GM19463 (cell line): ENCODE measurements at regions not wholly inside any gene's neighbourhood (a gene's known extent, or its start where the extent isn't known, plus 50 kb on each side); places are given as distances from the start of the nearest gene placed in this dataset.

Experiments used
- ATAC-seq: cut with Tn5 transposase; IDR thresholded peaks from one replicate; pipeline ENCODE4 v1.9.1; 2021; ENCODE audit warnings: mild to moderate bottlenecking, moderate library complexity; ENCODE audit not compliant: unreplicated experiment

DNA sequence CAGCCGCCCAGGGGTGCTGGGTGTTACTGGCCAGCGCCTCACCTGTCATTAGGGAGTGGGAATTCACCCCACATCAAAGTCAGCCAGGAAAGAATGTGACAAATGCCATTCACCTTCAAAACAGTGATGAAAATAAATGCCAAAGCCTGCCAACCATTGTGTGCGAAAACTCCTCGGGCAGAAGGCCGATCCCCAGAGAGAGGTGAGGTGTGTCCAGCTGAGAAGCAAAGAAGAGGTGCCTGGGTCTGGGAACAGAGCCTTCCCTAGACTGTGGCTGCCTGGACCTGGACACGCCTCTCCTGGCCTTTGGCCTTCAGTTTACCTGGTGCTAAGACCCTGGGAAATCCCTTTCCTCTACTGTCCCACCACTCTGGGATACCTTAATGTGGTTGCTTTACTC is 142.7 kb downstream of the CYP26B1 start:
- ATAC-seq = no peak

- ATAC-seq = no peak
Observed at GRCh38 chr2:72004201-72004915, 143.3 kb downstream of the CYP26B1 start.

DNA sequence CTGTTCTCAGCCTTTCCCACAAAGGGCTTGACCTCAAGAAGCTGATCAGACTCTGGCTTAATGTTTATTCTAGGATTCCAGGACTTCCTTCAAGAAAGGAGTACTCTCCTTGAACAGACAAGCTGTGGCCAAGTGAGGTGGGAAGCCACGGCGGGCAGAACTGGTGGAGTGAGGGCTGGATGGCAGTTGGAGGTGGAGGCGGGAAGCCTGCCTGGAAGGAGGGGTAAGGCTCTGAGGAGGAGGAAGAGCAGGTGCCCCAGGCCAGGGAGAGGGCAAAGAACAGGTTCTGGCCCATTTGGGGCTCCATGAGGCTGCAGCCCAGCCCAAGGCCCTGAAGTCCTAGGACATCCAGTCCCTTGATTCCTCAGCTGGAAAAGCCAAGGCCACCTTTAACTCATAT is 143.9 kb downstream of the CYP26B1 start:
- no peak for ATAC-seq

- ATAC-seq = no peak
Observed at GRCh38 chr2:72003124-72003523, 144.5 kb downstream of the CYP26B1 start.

DNA sequence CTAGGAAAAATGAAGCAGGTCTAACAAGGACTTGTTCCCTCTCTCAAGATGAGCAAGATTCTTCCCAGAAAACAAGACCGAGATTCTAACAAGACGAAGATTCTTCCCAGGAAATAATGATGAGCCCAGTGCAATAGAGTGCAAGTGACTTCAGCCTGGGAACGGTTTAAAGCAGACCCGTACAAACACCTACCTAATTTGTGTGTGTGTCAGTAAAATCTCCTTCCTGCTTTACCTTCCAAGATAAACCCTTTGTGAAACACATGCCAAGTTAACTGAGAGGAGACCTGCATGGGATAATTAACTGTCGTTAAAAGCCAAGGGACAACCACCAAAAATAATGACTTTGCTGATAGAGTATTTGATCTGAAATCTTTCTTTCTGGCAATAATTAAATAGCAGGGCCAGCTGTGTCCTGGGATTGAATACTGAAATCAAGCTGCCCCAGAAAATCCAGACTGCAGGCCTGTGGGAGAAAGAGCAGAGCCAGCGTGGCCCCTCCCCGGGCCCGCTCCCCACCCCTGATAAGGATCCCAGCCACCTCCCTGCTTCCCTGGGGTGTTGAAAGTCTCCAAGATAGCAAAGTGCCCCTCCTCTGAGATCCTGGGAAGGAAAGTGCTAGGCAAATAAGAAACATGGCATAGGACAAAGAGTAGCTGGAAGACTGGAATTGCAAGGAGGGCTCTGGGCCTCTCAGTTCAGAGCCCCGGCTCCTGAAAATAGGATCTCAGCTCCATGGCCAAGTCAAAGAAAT is 145.5 kb downstream of the CYP26B1 start:
- no peak for ATAC-seq

- ATAC-seq = no peak
Observed at GRCh38 chr2:72000110-72000509, 147.6 kb downstream of the CYP26B1 start.

DNA sequence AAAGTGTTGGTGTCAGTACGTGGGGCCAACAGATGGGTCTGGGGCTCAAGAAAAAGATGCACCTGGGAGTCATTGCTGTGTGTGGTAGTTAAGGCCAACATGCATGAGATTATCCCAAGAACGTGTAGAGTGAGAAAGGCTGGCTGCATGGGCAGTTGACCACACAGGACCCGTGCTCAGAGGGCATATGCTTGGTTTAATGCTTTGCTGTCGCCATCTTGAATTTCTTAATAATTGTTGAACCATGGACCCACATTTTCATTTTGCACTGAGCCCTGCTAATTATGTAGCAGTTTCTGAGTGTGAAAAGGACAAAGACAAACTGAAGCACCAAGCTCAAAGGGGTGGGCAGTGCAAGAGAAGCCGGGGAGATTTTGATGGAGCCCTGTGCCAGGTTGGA is 148.1 kb downstream of the CYP26B1 start:
- no peak for ATAC-seq

DNA sequence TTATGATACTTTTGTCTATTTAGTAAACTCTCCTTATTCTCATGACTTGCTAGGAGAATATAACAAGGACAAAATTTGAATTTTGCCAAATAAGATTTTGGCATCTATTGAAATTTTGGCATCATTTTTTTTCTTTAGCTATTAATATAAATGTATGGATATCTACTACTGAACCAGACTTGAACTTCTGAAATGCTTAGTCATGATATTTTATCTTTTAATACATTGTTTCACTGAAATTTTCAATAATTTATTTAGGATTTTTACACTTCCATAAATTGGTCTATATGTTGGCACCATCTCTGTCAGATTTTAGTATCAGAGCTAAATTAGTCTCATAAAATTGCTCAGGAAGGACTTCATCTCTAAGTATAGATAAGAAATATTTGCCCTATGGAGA is 149.8 kb downstream of the CYP26B1 start:
- no peak for ATAC-seq

GRCh38 chr2:71995067-71995665 is 152.5 kb downstream of the CYP26B1 start:
- no peak for ATAC-seq

GRCh38 chr2:71992036-71992435 is 155.6 kb downstream of the CYP26B1 start:
- ATAC-seq = no peak

DNA sequence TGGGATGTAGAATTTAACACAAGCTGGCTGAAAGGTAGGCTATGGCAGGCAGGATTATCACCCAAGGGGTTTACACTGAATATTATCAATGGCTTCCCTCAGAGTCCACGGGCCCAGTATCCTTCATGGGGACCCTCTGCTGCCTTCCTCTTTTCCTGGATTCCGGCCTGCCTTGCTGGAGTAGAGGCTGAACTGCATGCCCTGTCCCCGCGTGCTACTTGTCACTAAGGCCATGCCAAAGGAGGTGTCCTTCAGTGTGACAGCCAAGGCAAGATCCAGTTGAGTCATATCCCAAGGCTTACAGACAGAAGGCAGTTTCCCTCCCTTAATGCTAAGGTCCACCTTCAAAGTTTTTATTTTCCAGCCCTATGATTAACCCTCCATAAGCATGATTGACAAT is 156.3 kb downstream of the CYP26B1 start:
- ATAC-seq = no peak

DNA sequence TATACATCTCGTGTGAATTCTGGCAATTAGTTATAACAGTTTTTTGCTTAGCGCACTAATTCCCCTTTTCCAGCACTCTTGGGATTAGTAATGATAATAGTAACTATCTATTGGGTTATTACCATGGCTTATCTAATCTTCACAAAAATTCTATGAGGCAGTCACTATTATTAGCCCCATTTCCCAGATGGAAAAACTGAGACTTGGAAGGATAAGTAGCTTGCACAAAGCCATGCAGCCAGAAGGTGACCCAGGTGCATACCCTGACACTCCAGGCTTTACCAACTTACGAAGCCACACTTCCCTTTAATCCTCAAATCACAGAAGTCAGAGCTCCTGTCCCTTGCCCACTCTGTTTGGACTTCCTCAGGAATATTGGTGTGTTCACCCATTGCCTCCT is 156.8 kb downstream of the CYP26B1 start:
- no peak for ATAC-seq

DNA sequence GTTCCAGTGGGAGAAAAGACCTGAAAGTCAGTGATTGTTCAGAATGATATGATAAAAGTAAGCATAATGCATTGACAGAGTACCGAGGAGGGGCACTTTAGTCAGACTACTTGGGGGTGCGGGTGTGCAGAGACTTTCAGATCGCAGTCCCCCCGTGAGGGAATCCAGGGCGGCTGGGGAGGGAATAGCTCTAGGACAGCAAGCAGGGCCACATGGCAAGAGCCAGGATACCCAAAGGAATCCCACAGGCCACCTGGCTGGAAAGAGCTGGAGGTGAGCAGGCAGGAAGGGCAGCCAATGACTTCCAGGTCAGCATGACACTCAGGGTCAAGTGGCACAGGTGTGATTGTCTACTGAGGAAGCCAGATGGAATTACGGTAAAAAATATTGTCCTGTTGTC is 157.5 kb downstream of the CYP26B1 start:
- ATAC-seq = no peak

DNA sequence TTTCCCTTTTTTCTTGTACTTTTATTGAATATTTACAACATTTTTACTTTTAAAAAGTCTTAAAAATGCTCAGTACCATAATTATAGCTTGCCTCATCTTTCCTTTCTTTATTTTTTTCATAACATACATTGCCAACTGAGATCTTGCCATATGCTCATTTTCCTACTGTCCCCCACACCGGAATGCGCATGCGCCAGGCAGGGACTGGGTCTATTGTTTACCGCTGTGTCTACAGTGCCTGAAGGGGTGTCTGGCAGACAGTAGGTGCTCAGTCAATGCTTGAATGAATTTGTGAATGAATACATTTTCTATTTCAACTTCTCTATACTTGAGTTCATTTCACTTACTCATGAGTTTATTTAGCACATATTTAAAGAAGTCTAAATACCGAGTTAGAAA is 158.0 kb downstream of the CYP26B1 start:
- no peak for ATAC-seq

DNA sequence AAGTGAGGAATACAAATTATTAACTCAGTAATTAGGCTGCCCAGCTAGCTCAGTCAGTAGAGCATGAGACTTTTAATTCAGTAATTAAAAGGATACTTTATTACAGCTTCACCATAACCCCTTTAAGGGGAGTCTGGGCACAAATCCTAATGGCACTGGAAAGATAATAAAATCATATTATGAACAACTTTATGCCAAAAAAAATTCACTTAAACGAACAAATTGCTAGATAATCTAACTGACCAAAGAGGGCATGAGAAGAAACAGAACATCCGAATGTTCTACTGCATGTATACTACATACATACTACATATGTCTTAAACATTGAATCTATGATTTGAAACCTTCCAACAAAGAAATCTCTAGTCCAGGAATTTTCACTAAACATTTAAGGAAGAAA is 159.5 kb downstream of the CYP26B1 start:
- ATAC-seq = no peak

DNA sequence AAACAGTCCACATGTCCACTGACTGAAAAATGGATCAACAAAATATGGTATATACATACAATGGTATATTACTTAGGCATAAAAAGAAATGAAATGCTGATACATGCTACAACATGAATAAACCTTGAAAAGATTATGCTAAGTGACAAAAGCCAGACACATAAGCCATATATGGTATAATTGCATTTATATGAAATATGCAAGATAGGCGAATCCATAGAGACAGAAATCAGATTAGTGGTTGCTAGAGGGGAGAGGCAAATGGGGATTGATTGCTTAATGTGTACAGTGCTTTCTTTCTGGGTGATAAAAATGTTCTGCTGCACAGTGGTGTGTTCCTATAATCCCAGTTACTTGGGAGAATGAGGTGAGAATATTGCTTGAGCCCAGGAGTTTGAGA is 171.0 kb downstream of the CYP26B1 start:
- no peak for ATAC-seq

DNA sequence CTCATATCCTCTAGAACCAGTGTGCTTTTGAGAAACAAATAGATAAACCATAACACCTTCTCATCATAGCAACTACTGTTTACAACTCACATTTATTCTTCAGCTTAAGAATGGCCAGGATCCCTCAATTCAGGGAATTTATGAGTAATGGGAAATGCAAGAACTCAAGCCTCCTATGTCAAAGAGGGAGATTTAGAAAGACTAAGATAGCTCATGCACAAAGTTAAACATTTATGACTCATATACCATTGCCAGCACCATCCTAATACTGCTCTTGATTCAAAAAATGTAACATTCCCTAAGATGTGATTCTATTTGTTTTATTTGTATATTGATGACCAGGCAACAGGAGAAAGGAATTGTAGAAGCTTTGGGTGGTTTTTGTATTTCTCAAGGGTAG is 172.8 kb downstream of the CYP26B1 start:
- ATAC-seq = no peak

GRCh38 chr2:71971493-71971892 is 176.2 kb downstream of the CYP26B1 start:
- ATAC-seq = no peak

GRCh38 chr2:71965530-71965929 is 182.1 kb downstream of the CYP26B1 start:
- no peak for ATAC-seq

- no peak for ATAC-seq
Observed at GRCh38 chr2:71962911-71963694, 184.6 kb downstream of the CYP26B1 start.

DNA sequence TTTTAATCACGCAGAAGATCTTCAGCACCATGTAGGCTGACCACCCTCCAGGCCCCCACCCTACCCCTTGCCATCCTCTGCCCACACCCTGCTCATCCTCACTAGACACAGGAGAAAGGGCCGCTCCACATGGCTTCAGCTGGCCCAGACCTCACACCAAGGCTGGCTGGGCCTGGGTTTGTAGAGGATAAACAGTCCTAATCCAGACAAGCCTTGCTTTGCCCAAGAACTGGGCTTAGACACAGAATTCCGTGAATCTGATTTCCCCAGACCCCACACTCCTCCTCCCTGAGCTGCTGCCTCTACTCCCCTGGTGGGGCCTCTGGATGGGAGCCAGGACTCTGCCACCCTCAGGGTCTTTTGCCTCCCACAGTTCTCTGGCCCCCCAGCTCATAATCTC is 185.3 kb downstream of the CYP26B1 start:
- ATAC-seq = no peak
